ENCODE measurements at regions not wholly inside any gene's neighbourhood (a gene's known extent, or its start where the extent isn't known, plus 50 kb on each side); places are given as distances from the start of the nearest gene placed in this dataset.
"Not testable (repeated sequence)": the region's sequence is repeated elsewhere in the genome, so short reads cannot be mapped to it uniquely, and the experiment has no call there.

- DNase-seq (ENCODE audit: low read depth): no peak
Observed at GRCh38 chr11:80958987-80959386, 1518.2 kb upstream of the TENM4 start.

GRCh38 chr11:80958361-80958760 lies 1517.5 kb upstream of the TENM4 start:
- peak; percentile 11 for DNase-seq (ENCODE audit: low read depth)

- DNase-seq (ENCODE audit: low read depth): no peak
Observed at GRCh38 chr11:80955588-80955987, 1514.8 kb upstream of the TENM4 start.

- DNase-seq (ENCODE audit: low read depth): no peak
Observed at GRCh38 chr11:80948781-80949180, 1508.0 kb upstream of the TENM4 start.

GRCh38 chr11:80944758-80945157 lies 1503.9 kb upstream of the TENM4 start:
- no peak for DNase-seq (ENCODE audit: low read depth)

GRCh38 chr11:80943226-80943625 lies 1502.4 kb upstream of the TENM4 start:
- DNase-seq (ENCODE audit: low read depth): no peak

GRCh38 chr11:80937842-80938241 lies 1497.0 kb upstream of the TENM4 start:
- DNase-seq (ENCODE audit: low read depth): no peak

GRCh38 chr11:80930038-80930437 lies 1489.2 kb upstream of the TENM4 start:
- no peak for DNase-seq (ENCODE audit: low read depth)

GRCh38 chr11:80929031-80929805 lies 1488.4 kb upstream of the TENM4 start:
- DNase-seq (ENCODE audit: low read depth): no peak

- no peak for DNase-seq (ENCODE audit: low read depth)
Observed at GRCh38 chr11:80925321-80925720, 1484.5 kb upstream of the TENM4 start.

GRCh38 chr11:80921310-80921709 lies 1480.5 kb upstream of the TENM4 start:
- DNase-seq (ENCODE audit: low read depth): not testable (repeated sequence)

- DNase-seq (ENCODE audit: low read depth): no peak
Observed at GRCh38 chr11:80916173-80916798, 1475.5 kb upstream of the TENM4 start.

- DNase-seq (ENCODE audit: low read depth): no peak
Observed at GRCh38 chr11:80914311-80914710, 1473.5 kb upstream of the TENM4 start.

- no peak for DNase-seq (ENCODE audit: low read depth)
Observed at GRCh38 chr11:80911666-80912065, 1470.8 kb upstream of the TENM4 start.

GRCh38 chr11:80900265-80900664 lies 1459.4 kb upstream of the TENM4 start:
- DNase-seq (ENCODE audit: low read depth): no peak

GRCh38 chr11:80899381-80899780 lies 1458.6 kb upstream of the TENM4 start:
- no peak for DNase-seq (ENCODE audit: low read depth)

GRCh38 chr11:80898910-80899309 lies 1458.1 kb upstream of the TENM4 start:
- no peak for DNase-seq (ENCODE audit: low read depth)

- no peak for DNase-seq (ENCODE audit: low read depth)
Observed at GRCh38 chr11:80886684-80887083, 1445.9 kb upstream of the TENM4 start.

GRCh38 chr11:80873310-80873999 lies 1432.6 kb upstream of the TENM4 start:
- no peak for DNase-seq (ENCODE audit: low read depth)

- DNase-seq (ENCODE audit: low read depth): no peak
Observed at GRCh38 chr11:80872116-80872728, 1431.4 kb upstream of the TENM4 start.

GRCh38 chr11:80868831-80869230 lies 1428.0 kb upstream of the TENM4 start:
- DNase-seq (ENCODE audit: low read depth): no peak

- no peak for DNase-seq (ENCODE audit: low read depth)
Observed at GRCh38 chr11:80862011-80862410, 1421.2 kb upstream of the TENM4 start.
